HG03432 (cell line): ENCODE measurements at regions not wholly inside any gene's neighbourhood (a gene's known extent, or its start where the extent isn't known, plus 50 kb on each side); places are given as distances from the start of the nearest gene placed in this dataset.

Experiments used
- ATAC-seq: cut with Tn5 transposase; IDR thresholded peaks from one replicate; pipeline ENCODE4 v1.9.1; 2021; ENCODE audit warnings: mild to moderate bottlenecking, moderate library complexity; ENCODE audit not compliant: unreplicated experiment

GRCh38 chr6:39999006-39999867 is 65.0 kb upstream of the MOCS1 start:
- no peak for ATAC-seq

GRCh38 chr6:39998126-39998525 is 63.9 kb upstream of the MOCS1 start:
- ATAC-seq, result no peak

GRCh38 chr6:39997101-39997635 is 62.9 kb upstream of the MOCS1 start:
- ATAC-seq, result no peak

GRCh38 chr6:39995633-39996032 is 61.4 kb upstream of the MOCS1 start:
- ATAC-seq, result no peak

- no peak for ATAC-seq
These were observed 58.8 kb upstream of the MOCS1 start for GRCh38 chr6:39992861-39993622.
